DOHH2 (cell line): ENCODE measurements at regions not wholly inside any gene's neighbourhood (a gene's known extent, or its start where the extent isn't known, plus 50 kb on each side); places are given as distances from the start of the nearest gene placed in this dataset.

Source experiments
- H3F3A ChIP-seq: fragments of 200-600 bp; sonication (generic), shearing (Covaris generic); 2 replicates; pipeline ENCODE4 v1.6.0; 2016; ENCODE audit warnings: antibody characterized with exemption, mild to moderate bottlenecking; ENCODE audit not compliant: control insufficient read depth, insufficient read depth
- H3K27ac ChIP-seq: fragments of 200-600 bp; sonication (generic); 2 replicates; pipeline ENCODE4 v1.5.1; 2014; ENCODE audit warnings: low read depth, mild to moderate bottlenecking, low read length, moderate library complexity
- H3K27me3 ChIP-seq: fragments of 200-600 bp; sonication (generic); 2 replicates; pipeline ENCODE4 v1.6.1; 2014; ENCODE audit warnings: mild to moderate bottlenecking, low read length, mixed read lengths; ENCODE audit not compliant: control insufficient read depth
- H3K36me3 ChIP-seq: fragments of 200-600 bp; sonication (generic); 2 replicates; pipeline ENCODE4 v1.6.1; 2014; ENCODE audit warnings: mild to moderate bottlenecking, low read length, moderate library complexity, mixed read lengths; ENCODE audit not compliant: control insufficient read depth
- H3K4me1 ChIP-seq: fragments of 200-600 bp; sonication (generic); 2 replicates; pipeline ENCODE4 v1.6.1; 2014; ENCODE audit warnings: mild to moderate bottlenecking, low read length, mixed read lengths; ENCODE audit not compliant: control insufficient read depth
- H3K4me2 ChIP-seq: fragments of 200-600 bp; sonication (generic); 2 replicates; pipeline ENCODE4 v1.6.0; 2014; ENCODE audit warnings: mild to moderate bottlenecking, low read length, moderate library complexity
- H3K4me3 ChIP-seq: fragments of 200-600 bp; sonication (generic); 2 replicates; pipeline ENCODE4 v1.5.1; 2014; ENCODE audit warnings: mild to moderate bottlenecking, low read length, mixed read lengths
- H3K79me2 ChIP-seq: fragments of 200-600 bp; sonication (generic); 2 replicates; pipeline ENCODE4 v1.6.1; 2014; ENCODE audit warnings: mild to moderate bottlenecking, low read length, mixed read lengths; ENCODE audit not compliant: control insufficient read depth
- H3K9me2 ChIP-seq: fragments of 200-600 bp; sonication (generic); replicated peaks from 2 replicates; pipeline ENCODE4 v1.6.1; 2014; ENCODE audit warnings: mild to moderate bottlenecking, low read length, mixed read lengths; ENCODE audit not compliant: control insufficient read depth
- H3K9me3 ChIP-seq: fragments of 200-600 bp; sonication (generic); 2 replicates; pipeline ENCODE4 v1.6.1; 2014; ENCODE audit warnings: antibody characterized with exemption, low read length, mixed read lengths; ENCODE audit not compliant: control insufficient read depth, insufficient read depth
- H4K20me1 ChIP-seq: fragments of 200-600 bp; sonication (generic); 2 replicates; pipeline ENCODE4 v1.6.0; 2014; ENCODE audit warnings: low read depth, mild to moderate bottlenecking, antibody characterized with exemption, low read length, moderate library complexity; ENCODE audit not compliant: control insufficient read depth, insufficient read depth
- CTCF ChIP-seq: fragments of 200-600 bp; sonication (generic); IDR thresholded peaks from one replicate; pipeline ENCODE4 v1.5.1; 2014; ENCODE audit warnings: antibody characterized with exemption, mild to moderate bottlenecking, low read depth, low read length; ENCODE audit not compliant: poor library complexity, severe bottlenecking
- EZH2phosphoT487 ChIP-seq: fragments of 200-600 bp; sonication (generic); IDR thresholded peaks from 2 replicates; pipeline ENCODE4 v1.6.1; 2017; ENCODE audit warnings: borderline replicate concordance, mild to moderate bottlenecking, antibody characterized with exemption, low read length, moderate library complexity, mixed read lengths

- peak overlapping the region; percentile 40 for H3K4me3 ChIP-seq
- H3K27me3 ChIP-seq, result no peaks in the 10 kb centered on the region
- H3K4me1 ChIP-seq, result peaks cover 90% of the 10 kb centered on the region
- H3K79me2 ChIP-seq, result no peaks in the 10 kb centered on the region
- H3K36me3 ChIP-seq, result peaks cover 5% of the 10 kb centered on the region; the same call in 1 of the 2 replicates
- no peaks in the 10 kb centered on the region for H3K9me3 ChIP-seq
- H4K20me1 ChIP-seq, result no peaks in the 10 kb centered on the region
- H3F3A ChIP-seq, result peaks cover 21% of the 10 kb centered on the region
- H3K4me2 ChIP-seq, result peak overlapping the region; percentile 56
- peak overlapping the region; percentile 53 for H3K27ac ChIP-seq
- H3K9me2 ChIP-seq, result no peaks in the 10 kb centered on the region
- TF ChIP-seq EZH2phosphoT487, result no peak
- no peak for TF ChIP-seq CTCF
Observed at GRCh38 chr11:95711162-95711944, 78.2 kb downstream of the FAM76B start.

GRCh38 chr11:95708681-95709080 is 80.9 kb downstream of the FAM76B start:
- H3K9me3 ChIP-seq, result no peaks in the 10 kb centered on the region
- no peaks in the 10 kb centered on the region for H3K79me2 ChIP-seq
- H3K4me1 ChIP-seq, result peaks cover 91% of the 10 kb centered on the region

GRCh38 chr11:95706974-95707387 is 82.6 kb downstream of the FAM76B start:
- H3K4me1 ChIP-seq, result peaks cover 88% of the 10 kb centered on the region
- no peak overlapping the region for H3K4me3 ChIP-seq
- H3K9me3 ChIP-seq, result no peaks in the 10 kb centered on the region
- no peak for TF ChIP-seq CTCF
- no peak for TF ChIP-seq EZH2phosphoT487
- H3K4me2 ChIP-seq, result peak overlapping the region; percentile 63; the same call in 1 of the 2 replicates
- H3K36me3 ChIP-seq, result no peaks in the 10 kb centered on the region; the same call in 1 of the 2 replicates
- no peaks in the 10 kb centered on the region for H3K9me2 ChIP-seq
- no peak overlapping the region for H3K27ac ChIP-seq
- H4K20me1 ChIP-seq, result no peaks in the 10 kb centered on the region
- no peaks in the 10 kb centered on the region for H3K79me2 ChIP-seq
- H3K27me3 ChIP-seq, result no peaks in the 10 kb centered on the region
- peaks cover 8% of the 10 kb centered on the region; the same call in 1 of the 2 replicates for H3F3A ChIP-seq

More at GRCh38 chr11:95708681-95709080, 80.9 kb downstream of the FAM76B start:
- H3K27ac ChIP-seq, result no peak overlapping the region
- no peaks in the 10 kb centered on the region for H3K27me3 ChIP-seq
- no peaks in the 10 kb centered on the region for H3K9me2 ChIP-seq
- H4K20me1 ChIP-seq, result no peaks in the 10 kb centered on the region
- H3K4me3 ChIP-seq, result no peak overlapping the region
- TF ChIP-seq CTCF (no peak), EZH2phosphoT487 (no peak)
- H3K36me3 ChIP-seq, result peaks cover 3% of the 10 kb centered on the region; the same call in 1 of the 2 replicates
- peaks cover 6% of the 10 kb centered on the region; the same call in 1 of the 2 replicates for H3F3A ChIP-seq
- H3K4me2 ChIP-seq, result no peak overlapping the region
